ENCODE measurements at regions not wholly inside any gene's neighbourhood (a gene's known extent, or its start where the extent isn't known, plus 50 kb on each side); places are given as distances from the start of the nearest gene placed in this dataset.

DNA sequence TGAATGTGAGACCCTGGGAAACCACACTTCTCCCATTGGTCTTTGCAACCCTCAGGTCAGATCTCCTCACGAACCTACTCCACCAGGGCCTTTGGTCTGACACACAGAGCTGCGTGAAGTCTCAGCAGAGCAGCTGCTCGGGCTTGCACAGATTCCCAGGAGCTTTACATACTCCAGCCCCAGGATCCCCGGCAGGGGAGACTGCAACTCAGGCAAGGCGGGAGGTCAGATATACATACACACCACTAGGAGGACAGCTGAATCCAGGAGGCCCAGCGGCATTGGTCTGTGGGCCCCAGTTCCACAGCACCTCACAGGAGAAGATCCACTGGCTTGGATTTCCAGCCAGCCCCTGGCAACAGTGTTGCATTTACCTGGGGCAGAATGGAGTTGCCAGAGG, 239.2 kb downstream of the GPAM start:
- TF ChIP-seq, protein P1, sequence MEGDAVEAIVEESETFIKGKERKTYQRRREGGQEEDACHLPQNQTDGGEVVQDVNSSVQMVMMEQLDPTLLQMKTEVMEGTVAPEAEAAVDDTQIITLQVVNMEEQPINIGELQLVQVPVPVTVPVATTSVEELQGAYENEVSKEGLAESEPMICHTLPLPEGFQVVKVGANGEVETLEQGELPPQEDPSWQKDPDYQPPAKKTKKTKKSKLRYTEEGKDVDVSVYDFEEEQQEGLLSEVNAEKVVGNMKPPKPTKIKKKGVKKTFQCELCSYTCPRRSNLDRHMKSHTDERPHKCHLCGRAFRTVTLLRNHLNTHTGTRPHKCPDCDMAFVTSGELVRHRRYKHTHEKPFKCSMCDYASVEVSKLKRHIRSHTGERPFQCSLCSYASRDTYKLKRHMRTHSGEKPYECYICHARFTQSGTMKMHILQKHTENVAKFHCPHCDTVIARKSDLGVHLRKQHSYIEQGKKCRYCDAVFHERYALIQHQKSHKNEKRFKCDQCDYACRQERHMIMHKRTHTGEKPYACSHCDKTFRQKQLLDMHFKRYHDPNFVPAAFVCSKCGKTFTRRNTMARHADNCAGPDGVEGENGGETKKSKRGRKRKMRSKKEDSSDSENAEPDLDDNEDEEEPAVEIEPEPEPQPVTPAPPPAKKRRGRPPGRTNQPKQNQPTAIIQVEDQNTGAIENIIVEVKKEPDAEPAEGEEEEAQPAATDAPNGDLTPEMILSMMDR (IDR thresholded peaks at IDR 0.05 in 2 of 3, conservative IDR thresholded peaks at IDR 0.05 in 1 of 3; ENCODE audit: control insufficient read depth in 2 of 3, extremely low read depth in 1 of 3, insufficient read depth in 1 of 3, low read depth in 3 of 3, low read length in 3 of 3) = no peak
- no peak for TF ChIP-seq MEF2B (IDR thresholded peaks at IDR 0.05; ENCODE audit: partially characterized antibody, poor library complexity, severe bottlenecking)
- TF ChIP-seq, protein P2, sequence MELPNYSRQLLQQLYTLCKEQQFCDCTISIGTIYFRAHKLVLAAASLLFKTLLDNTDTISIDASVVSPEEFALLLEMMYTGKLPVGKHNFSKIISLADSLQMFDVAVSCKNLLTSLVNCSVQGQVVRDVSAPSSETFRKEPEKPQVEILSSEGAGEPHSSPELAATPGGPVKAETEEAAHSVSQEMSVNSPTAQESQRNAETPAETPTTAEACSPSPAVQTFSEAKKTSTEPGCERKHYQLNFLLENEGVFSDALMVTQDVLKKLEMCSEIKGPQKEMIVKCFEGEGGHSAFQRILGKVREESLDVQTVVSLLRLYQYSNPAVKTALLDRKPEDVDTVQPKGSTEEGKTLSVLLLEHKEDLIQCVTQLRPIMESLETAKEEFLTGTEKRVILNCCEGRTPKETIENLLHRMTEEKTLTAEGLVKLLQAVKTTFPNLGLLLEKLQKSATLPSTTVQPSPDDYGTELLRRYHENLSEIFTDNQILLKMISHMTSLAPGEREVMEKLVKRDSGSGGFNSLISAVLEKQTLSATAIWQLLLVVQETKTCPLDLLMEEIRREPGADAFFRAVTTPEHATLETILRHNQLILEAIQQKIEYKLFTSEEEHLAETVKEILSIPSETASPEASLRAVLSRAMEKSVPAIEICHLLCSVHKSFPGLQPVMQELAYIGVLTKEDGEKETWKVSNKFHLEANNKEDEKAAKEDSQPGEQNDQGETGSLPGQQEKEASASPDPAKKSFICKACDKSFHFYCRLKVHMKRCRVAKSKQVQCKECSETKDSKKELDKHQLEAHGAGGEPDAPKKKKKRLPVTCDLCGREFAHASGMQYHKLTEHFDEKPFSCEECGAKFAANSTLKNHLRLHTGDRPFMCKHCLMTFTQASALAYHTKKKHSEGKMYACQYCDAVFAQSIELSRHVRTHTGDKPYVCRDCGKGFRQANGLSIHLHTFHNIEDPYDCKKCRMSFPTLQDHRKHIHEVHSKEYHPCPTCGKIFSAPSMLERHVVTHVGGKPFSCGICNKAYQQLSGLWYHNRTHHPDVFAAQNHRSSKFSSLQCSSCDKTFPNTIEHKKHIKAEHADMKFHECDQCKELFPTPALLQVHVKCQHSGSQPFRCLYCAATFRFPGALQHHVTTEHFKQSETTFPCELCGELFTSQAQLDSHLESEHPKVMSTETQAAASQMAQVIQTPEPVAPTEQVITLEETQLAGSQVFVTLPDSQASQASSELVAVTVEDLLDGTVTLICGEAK (IDR thresholded peaks at IDR 0.05; ENCODE audit: borderline replicate concordance) = no peak
- TF ChIP-seq, protein P3, sequence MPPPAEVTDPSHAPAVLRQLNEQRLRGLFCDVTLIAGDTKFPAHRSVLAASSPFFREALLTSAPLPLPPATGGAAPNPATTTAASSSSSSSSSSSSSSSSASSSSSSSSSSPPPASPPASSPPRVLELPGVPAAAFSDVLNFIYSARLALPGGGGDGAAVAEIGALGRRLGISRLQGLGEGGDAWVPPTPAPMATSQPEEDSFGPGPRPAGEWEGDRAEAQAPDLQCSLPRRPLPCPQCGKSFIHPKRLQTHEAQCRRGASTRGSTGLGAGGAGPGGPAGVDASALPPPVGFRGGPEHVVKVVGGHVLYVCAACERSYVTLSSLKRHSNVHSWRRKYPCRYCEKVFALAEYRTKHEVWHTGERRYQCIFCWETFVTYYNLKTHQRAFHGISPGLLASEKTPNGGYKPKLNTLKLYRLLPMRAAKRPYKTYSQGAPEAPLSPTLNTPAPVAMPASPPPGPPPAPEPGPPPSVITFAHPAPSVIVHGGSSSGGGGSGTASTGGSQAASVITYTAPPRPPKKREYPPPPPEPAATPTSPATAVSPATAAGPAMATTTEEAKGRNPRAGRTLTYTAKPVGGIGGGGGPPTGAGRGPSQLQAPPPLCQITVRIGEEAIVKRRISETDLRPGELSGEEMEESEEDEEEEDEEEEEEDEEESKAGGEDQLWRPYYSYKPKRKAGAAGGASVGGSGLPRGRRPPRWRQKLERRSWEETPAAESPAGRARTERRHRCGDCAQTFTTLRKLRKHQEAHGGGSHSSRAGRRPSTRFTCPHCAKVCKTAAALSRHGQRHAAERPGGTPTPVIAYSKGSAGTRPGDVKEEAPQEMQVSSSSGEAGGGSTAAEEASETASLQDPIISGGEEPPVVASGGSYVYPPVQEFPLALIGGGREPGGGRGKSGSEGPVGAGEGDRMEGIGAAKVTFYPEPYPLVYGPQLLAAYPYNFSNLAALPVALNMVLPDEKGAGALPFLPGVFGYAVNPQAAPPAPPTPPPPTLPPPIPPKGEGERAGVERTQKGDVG (CRISPR knock-in tag; IDR thresholded peaks at IDR 0.05) = no peak
- TF ChIP-seq, protein P4, sequence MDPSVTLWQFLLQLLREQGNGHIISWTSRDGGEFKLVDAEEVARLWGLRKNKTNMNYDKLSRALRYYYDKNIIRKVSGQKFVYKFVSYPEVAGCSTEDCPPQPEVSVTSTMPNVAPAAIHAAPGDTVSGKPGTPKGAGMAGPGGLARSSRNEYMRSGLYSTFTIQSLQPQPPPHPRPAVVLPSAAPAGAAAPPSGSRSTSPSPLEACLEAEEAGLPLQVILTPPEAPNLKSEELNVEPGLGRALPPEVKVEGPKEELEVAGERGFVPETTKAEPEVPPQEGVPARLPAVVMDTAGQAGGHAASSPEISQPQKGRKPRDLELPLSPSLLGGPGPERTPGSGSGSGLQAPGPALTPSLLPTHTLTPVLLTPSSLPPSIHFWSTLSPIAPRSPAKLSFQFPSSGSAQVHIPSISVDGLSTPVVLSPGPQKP (IDR thresholded peaks at IDR 0.05; ENCODE audit: low read depth, low read length) = no peak
- no peak for TF ChIP-seq STAT3 (IDR thresholded peaks at IDR 0.05; ENCODE audit: low read depth, low read length)
